IPS-18c (cell line): ENCODE measurements at regions not wholly inside any gene's neighbourhood (a gene's known extent, or its start where the extent isn't known, plus 50 kb on each side); places are given as distances from the start of the nearest gene placed in this dataset.
"Not testable (repeated sequence)": the region's sequence is repeated elsewhere in the genome, so short reads cannot be mapped to it uniquely, and the experiment has no call there.

Experiments
- H3K4me3 ChIP-seq: 2 replicates; pipeline ENCODE4 v1.7.0; 2013; ENCODE audit warnings: low read depth, mild to moderate bottlenecking, low read length, moderate library complexity; ENCODE audit not compliant: insufficient read depth
- H3K9me3 ChIP-seq: one replicate; pipeline ENCODE4 v1.6.1; 2013; ENCODE audit warnings: mild to moderate bottlenecking, low read length, moderate library complexity; ENCODE audit not compliant: control insufficient read depth, insufficient read depth

DNA sequence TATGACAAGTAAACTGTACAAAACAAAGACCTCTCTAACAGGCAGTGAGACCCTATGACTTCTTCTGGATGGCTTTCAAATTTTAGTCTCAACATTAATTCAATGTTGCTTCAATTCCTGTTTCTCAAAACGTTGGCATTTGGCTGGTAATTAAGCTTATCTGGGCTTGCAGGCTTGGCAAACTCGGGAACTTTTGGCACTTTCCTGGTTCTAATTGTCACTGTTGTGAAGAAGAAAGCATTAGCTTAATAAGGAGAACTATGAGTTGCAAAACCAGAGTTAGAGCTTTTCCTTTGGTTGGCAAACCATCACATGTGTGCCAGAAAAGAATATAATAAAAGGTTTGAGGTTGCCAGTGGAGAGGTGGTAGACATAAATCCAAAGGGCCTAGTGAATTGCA lies 698.3 kb downstream of the LRRIQ3 start:
- H3K9me3 ChIP-seq = no peaks in the 10 kb centered on the region
- H3K4me3 ChIP-seq = no peak overlapping the region

DNA sequence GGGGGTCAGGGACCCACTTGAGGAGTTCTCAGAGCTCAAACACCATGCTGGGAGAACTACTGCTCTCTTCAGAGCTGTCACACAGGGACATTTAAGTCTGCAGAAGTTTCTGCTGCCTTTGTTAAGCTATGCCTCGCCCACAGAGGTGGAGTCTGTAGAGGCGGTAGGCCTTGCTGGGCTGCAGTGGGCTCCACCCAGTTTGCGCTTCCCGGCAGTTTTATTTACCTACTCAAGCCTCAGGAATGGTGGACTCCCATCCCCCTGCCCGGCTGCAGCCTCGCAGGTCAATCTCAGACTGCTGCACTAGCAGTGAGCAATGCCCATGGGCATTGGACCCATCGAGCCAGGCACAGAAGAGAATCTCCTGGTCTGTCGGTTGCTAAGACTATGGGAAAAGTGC lies 706.4 kb downstream of the LRRIQ3 start:
- Histone ChIP-seq H3K4me3 (no peak overlapping the region), H3K9me3 (no peaks in the 10 kb centered on the region)

DNA sequence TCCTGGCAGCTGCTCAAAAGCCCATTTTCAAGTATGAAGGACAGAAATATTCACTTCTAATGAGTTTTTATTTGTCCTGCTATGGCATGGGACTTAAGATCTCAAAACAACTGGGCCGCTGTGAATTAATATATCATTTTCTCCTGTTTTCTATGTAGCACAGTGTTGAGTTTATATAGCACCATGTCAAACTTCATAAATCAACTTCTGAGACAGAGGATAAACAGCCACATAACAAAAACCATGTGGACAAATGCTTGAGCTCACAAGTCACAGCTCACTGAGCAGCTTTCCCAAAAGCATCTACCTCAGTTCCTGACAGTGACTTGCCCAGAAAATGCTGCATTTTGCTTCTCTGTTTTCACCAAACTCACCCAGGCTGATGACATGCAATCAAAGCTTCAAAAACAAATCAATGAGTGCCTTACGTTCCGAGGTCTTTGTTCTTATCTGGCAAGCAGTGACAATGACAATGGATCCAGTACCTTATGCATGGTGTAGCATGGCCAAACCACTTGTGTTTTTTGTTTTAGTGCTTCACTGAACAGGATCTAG lies 722.6 kb downstream of the LRRIQ3 start:
- Histone ChIP-seq H3K9me3 (peaks cover 2% of the 10 kb centered on the region), H3K4me3 (no peak overlapping the region)

DNA sequence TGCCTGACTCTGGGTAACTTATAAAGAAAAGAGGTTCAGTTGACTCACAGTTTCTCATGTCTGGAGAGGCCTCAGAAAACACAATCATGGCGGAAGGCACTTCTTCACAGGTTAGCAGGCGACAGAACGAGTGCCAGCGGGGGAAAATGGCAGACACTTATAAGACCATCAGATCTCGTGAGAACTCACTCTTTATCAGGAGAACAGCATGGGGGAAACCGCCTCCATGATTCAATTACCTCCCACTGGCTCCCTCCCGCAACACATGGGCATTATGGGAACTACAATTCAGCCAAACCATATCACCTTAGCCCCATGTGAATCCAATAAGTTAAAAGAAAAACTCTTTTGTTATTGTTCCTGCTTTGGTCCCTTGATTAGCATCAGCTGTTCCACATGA lies 725.2 kb downstream of the LRRIQ3 start:
- H3K9me3 ChIP-seq = peaks cover 2% of the 10 kb centered on the region
- no peak overlapping the region for H3K4me3 ChIP-seq

DNA sequence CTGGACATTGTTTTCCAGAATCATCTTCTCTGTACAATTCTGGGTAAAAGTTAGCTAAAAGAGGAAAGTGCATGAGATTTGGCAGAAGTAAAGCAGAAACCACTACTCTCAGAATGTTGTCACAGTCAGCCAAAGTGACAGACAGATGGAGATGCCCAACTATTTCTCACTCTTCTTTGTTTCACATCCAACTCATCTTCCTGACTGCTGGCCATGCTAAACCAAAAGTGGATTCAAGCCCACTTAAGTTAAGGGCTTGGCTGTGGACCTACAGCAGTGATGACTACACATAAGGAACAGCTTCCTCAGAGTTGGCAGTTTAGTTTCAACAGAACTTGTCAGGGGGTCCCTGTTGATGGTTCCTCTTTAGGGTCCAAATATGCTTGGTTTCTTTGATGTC lies 730.2 kb downstream of the LRRIQ3 start:
- Histone ChIP-seq H3K9me3 (no peaks in the 10 kb centered on the region), H3K4me3 (no peak overlapping the region)

DNA sequence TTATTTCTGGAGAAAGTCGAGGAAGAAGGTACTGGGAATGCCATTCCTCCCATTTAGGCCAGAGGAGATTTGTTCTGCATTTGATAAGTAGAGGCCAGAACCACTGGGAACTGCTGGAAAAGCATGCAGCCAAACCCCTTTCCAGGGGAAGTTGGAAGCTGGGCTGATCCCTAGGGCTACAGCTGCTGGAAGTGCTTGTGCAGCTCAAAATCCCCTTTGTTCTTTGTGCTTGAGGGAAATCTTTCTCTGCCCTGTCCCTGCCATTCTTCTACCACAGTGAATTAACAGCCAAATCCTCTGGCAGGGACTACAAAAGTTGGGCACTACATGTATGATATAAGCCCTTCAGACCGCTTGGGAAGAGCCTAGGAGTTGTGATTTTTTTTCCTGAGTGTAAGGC lies 734.1 kb downstream of the LRRIQ3 start:
- Histone ChIP-seq H3K4me3 (no peak overlapping the region), H3K9me3 (no peaks in the 10 kb centered on the region)

DNA sequence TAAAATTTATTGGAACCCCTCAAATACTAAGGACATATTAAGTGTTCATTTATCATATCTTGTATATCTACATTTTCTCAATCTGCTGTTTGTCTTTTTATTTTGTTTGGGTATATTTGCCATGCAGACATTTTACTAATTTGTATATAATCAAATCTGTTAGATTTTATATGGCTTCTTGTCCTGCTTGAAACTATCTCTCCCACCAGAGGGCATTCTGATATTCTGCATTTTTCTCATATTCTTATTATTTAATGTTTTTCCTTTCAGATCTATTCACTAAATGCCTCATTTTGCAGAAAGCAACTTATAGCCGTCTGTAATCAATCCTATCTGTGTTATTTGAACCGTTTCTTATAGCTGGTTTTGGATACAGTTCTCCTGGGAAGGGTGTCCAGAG lies 745.5 kb downstream of the LRRIQ3 start:
- Histone ChIP-seq H3K4me3 (no peak overlapping the region), H3K9me3 (no peaks in the 10 kb centered on the region)

DNA sequence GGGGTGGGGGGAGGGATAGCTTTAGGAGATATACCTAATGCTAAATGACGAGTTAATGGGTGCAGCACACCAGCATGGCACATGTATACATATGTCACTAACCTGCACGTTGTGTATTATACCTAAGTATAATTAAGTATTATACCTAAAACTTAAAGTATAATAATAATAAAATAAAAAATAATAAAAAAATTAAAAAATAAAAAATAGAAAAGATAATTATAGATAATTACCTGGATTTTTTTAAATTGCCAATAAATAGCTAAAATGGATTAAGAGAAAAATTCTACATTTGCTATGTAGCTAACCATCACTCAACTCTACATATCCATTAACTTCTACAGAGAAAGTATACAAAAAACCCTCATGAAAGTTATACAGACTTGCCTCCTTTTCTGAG lies 747.3 kb downstream of the LRRIQ3 start:
- H3K4me3 ChIP-seq, H3K9me3 ChIP-seq: not testable (repeated sequence)

DNA sequence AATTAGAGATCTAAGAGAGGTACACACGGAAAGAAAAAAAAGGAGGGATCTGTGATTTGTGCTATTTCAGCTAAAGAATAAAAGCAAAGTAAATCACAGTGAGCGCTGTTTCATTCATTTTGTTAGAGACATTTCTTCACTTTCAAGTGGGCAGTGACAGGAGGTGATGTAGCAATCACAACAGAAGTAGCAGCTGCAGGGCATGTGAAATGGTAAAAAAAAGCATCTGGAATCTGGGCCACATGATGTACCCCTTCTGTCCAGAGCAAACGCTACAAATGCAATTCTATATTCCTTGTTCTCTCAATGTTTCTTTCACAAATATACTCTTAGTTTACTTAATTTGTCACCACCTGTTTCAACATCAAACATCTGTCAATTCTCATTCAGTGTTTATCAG lies 786.5 kb downstream of the LRRIQ3 start:
- Histone ChIP-seq H3K9me3 (no peaks in the 10 kb centered on the region), H3K4me3 (no peak overlapping the region)

DNA sequence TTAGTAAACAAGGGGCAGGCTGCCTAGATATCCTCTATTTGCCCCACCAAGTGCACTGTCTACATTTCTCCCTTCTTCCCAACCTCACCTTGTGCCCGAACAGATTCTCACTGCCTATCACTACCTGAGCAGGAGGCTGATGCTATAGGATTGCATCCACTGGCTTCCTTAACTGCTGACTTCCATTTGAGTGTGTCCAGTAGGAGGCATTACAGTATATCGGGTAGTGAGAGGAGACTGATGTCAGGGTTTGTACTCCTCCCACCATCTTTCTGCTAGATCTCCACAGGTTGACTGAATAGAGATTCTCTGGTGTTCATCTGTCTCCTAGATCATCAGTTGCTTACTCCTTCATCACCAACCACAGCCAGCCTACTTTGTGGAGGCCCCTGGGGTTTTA lies 796.3 kb downstream of the LRRIQ3 start:
- Histone ChIP-seq H3K4me3 (no peak overlapping the region), H3K9me3 (no peaks in the 10 kb centered on the region)

DNA sequence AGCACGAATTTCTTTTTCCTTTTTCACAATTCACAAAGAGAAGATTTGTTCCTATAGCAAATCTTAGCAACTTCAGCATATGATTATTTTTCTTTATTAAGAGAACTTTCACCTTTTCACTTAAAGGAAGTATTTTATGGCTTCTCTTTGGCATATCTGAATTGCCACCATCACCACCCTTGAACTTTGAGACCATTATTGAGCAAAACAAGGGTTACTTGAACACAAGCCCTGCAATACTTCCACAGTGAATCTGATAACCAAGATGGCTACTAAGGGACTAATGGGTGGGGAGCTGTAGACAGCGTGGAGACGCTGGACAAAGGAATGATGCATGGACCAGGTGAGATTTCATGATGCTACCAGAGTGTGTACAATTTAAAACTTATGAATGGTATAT lies 815.0 kb downstream of the LRRIQ3 start:
- Histone ChIP-seq H3K4me3 (no peak overlapping the region), H3K9me3 (no peaks in the 10 kb centered on the region)

DNA sequence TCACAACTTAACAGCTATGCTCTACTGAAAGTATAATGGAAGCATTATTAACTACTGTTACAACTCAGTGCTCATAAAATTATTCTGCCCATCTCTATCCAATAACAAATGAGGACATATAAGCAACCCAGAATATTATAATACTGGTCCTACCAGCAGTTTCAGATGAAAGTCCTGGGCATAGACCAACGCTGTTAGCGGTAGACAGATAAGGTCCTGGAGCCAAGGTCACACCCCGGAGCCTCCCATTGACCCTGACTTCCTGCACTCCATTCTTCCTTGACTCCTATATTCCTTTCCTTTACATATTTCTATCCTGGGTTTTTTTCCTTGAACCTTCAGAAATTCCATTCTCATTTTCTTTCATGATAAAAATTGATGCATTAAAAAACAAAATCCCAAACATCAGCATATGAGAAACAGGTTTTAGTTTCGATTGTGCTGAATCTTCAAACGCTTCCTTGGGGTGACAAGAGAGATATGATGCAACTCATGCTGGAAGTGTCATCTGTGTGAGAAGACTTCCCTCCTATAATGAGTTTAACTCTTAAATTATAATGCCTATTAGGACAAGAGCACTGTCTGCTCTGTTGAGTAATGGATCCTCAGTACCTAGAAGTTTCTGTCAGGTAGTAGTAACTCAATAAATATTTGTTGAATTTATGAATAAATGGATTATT lies 831.1 kb downstream of the LRRIQ3 start:
- no peak overlapping the region for H3K4me3 ChIP-seq
- no peaks in the 10 kb centered on the region for H3K9me3 ChIP-seq

DNA sequence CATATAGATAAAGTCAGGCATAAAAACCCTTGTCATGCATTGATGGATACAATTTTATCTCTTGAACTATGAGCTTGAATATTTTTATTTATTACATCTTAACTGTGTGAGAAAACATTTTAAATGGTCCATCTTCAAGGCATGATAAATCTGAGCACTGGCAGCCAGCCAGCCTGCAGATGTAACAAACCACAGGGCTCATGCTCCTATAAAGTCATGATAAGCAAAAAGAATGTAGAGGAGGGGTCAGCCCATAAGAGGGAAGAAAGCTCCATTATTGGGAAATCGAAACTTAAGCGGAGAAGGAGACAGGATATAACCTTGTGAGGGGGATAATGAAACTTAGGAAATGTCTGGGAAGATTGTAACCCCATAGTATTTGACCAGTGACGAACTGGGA lies 839.0 kb downstream of the LRRIQ3 start:
- Histone ChIP-seq H3K4me3 (no peak overlapping the region), H3K9me3 (no peaks in the 10 kb centered on the region)

DNA sequence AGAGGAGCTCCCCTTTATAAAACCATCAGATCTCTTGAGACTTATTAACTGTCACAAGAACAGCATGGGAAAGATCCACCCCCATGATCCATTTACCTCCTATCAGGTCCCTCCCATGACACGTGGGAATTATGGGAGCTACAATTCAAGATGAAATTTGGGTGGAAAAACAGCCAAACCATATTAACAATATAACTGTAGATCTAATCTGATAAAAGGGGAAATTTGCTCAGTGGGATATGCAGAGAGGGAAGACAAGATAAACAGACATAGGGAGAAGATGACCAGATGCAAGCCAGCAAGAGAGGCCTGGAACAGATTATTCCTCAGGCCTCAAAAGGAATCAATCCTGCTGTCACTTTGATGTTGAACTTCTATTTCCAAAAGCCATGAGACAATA lies 841.5 kb downstream of the LRRIQ3 start:
- no peaks in the 10 kb centered on the region for H3K9me3 ChIP-seq

DNA sequence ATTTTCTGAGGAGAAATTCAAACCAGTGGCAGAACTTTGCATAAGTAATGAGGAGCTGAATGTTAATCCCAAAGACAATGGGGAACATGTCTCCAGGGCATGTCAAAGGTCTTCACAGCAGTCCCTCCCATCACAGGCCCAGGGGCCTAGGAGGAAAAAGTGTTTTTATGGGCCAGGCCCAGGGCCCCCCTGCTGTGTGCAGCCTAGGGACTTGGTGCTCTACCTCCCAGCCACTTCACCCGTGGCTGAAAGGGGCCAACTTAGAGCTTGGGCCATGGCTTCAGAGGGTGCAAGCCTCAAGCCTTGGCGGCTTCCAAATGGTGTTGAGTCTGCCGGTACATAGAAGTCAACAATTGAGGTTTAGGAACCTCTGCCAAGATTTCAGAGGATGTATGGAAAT lies 854.0 kb downstream of the LRRIQ3 start:
- H3K4me3 ChIP-seq = no peak overlapping the region; the same call in 1 of the 2 replicates
- peaks cover 2% of the 10 kb centered on the region for H3K9me3 ChIP-seq

More for the DNA sequence above, 841.5 kb downstream of the LRRIQ3 start:
- H3K4me3 ChIP-seq = no peak overlapping the region

DNA sequence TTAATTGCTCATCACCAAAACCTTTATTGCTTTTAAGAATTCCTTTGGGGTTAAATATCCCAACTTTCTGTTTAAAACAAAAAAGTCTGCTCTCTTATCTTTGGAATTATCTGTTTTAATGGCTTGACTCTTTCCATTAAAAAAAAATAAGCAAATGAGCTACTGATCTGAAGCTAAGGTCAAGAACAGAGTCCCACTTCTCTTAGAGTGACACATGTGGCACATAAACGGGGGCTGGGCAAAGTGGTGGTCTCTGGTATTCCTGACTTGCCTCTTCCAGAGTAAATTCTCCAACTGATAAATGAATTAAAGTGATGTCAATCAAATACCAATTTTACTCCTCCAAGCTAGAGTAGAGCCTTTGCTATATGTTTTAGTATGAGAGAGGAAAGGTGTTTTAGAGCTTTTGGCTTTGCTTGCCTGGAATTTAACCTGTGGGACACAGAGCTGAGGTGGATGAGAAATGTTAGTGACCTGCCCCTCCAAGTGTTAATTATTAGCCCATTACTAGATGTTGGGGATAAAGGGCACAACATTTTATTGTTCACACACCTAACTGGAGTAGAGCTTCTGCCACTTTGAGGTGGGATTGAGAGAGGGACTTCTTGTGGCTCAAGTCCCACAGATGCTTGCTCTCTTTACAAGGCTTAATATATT lies 864.0 kb downstream of the LRRIQ3 start:
- Histone ChIP-seq H3K9me3 (no peaks in the 10 kb centered on the region), H3K4me3 (no peak overlapping the region)

DNA sequence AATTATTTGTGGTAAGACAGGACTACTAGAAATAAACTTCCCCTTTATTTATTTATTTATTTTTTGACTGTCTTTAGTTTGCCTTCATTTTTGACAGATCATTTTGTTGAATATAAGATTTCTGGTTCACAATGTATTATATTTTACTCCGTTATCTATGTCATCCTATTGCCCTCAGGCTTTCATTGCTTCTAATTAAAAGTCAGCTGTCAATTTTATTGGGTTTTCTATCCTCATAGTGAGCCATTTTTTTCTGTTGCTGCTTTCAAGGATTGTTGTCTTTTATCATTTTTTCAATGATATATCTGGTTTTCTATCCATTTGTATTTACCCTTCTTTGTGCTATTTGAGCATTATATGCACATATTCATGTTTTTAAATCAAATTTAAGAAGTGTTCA lies 866.2 kb downstream of the LRRIQ3 start:
- no peak overlapping the region for H3K4me3 ChIP-seq
- no peaks in the 10 kb centered on the region for H3K9me3 ChIP-seq

DNA sequence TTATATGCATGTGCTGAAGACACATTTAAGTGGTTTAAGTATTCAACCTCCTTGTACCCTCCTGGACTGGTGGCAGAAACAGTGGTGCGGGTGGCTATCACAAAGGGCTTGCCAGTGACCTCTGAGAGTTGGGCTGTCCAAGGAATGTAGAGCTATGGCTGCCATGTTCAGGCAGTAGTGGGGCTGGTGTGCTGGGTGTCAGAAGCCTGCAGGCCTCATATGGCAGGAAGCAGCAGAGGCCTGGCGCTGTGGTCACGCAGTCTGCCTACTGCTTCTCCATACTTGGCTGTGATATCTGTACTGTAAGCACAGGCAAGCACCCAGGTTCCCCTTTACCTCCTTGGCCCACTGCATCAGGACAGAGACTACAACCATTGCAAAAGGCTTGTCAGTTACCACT lies 870.0 kb downstream of the LRRIQ3 start:
- Histone ChIP-seq H3K9me3 (no peaks in the 10 kb centered on the region), H3K4me3 (no peak overlapping the region)
